Astrocyte (in vitro differentiated cells and primary cell): ENCODE measurements at regions not wholly inside any gene's neighbourhood (a gene's known extent, or its start where the extent isn't known, plus 50 kb on each side); places are given as distances from the start of the nearest gene placed in this dataset.
A peak's percentile ranks its signal among the peaks of the same experiment; 100 is the strongest.

Experiments
- DNase-seq: peaks from one replicate; pipeline ENCODE4 v3.0.0-alpha.2; 2010; ENCODE audit warnings: low read depth
- FAIRE-seq: peaks from 2 replicates; lab custom pipeline; 2011; peaks lifted over from hg19 to GRCh38; lab: Jason Lieb, UNC
- H2AFZ ChIP-seq: 2 replicates; pipeline ENCODE4 v1.6.0; 2012; ENCODE audit warnings: low read depth, low read length, inconsistent platforms
- H3K27ac ChIP-seq: 2 replicates; pipeline ENCODE4 v1.5.1; 2011; ENCODE audit warnings: low read depth, low read length, inconsistent platforms
- H3K27me3 ChIP-seq: 2 replicates; pipeline ENCODE4 v1.6.0; 2011; ENCODE audit warnings: low read length, inconsistent platforms; ENCODE audit not compliant: insufficient read depth
- H3K36me3 ChIP-seq: 2 replicates; pipeline ENCODE4 v1.5.1; 2011; ENCODE audit warnings: low read length, inconsistent platforms; ENCODE audit not compliant: insufficient read depth
- H3K4me1 ChIP-seq: 2 replicates; pipeline ENCODE4 v1.5.1; 2011; ENCODE audit warnings: low read length, inconsistent platforms; ENCODE audit not compliant: insufficient read depth
- H3K4me2 ChIP-seq: 2 replicates; pipeline ENCODE4 v1.6.0; 2012; ENCODE audit warnings: low read length, inconsistent platforms
- H3K4me3 ChIP-seq: 2 replicates; pipeline ENCODE4 v1.5.1; 2011; ENCODE audit warnings: low read depth, mild to moderate bottlenecking, low read length, inconsistent platforms; ENCODE audit not compliant: insufficient read depth
- H3K79me2 ChIP-seq: 2 replicates; pipeline ENCODE4 v1.6.0; 2012; ENCODE audit warnings: mild to moderate bottlenecking, low read length, inconsistent platforms; ENCODE audit not compliant: insufficient read depth
- H3K9ac ChIP-seq: 2 replicates; pipeline ENCODE4 v1.6.0; 2012; ENCODE audit warnings: mild to moderate bottlenecking, low read length, inconsistent platforms
- H3K9me3 ChIP-seq: 2 replicates; pipeline ENCODE4 v1.5.1; 2012; ENCODE audit warnings: low read depth, mild to moderate bottlenecking, low read length, inconsistent platforms; ENCODE audit not compliant: insufficient read depth
- H4K20me1 ChIP-seq: 2 replicates; pipeline ENCODE4 v1.6.0; 2012; ENCODE audit warnings: low read length, inconsistent platforms; ENCODE audit not compliant: insufficient read depth
- H3K27ac Mint-ChIP-seq: one replicate; pipeline ENCODE4 v1.8.0; 2021; ENCODE audit warnings: mild to moderate bottlenecking, mixed read lengths; ENCODE audit not compliant: unreplicated experiment
- H3K27me3 Mint-ChIP-seq: one replicate; pipeline ENCODE4 v1.8.0; 2021; ENCODE audit warnings: low read depth, mixed read lengths; ENCODE audit not compliant: unreplicated experiment
- H3K36me3 Mint-ChIP-seq: one replicate; pipeline ENCODE4 v1.8.0; 2021; ENCODE audit warnings: low read depth, mixed read lengths; ENCODE audit not compliant: unreplicated experiment
- H3K4me1 Mint-ChIP-seq: one replicate; pipeline ENCODE4 v1.8.0; 2021; ENCODE audit warnings: low read depth, mixed read lengths; ENCODE audit not compliant: unreplicated experiment
- H3K4me3 Mint-ChIP-seq: one replicate; pipeline ENCODE4 v1.8.0; 2021; ENCODE audit warnings: mild to moderate bottlenecking, moderate library complexity, mixed read lengths; ENCODE audit not compliant: unreplicated experiment
- H3K9me3 Mint-ChIP-seq: one replicate; pipeline ENCODE4 v1.8.0; 2021; ENCODE audit warnings: mild to moderate bottlenecking, mixed read lengths; ENCODE audit not compliant: unreplicated experiment
- CTCF ChIP-seq: IDR thresholded peaks from 2 replicates; pipeline ENCODE4 v1.5.1; 2011; ENCODE audit warnings: low read depth, mild to moderate bottlenecking, inconsistent platforms, low read length, moderate library complexity; ENCODE audit not compliant: insufficient read depth
- EZH2 ChIP-seq: IDR thresholded peaks from 2 replicates; pipeline ENCODE4 v1.6.1; 2012; ENCODE audit warnings: mild to moderate bottlenecking, low read length, inconsistent platforms; ENCODE audit not compliant: insufficient read depth

- H2AFZ ChIP-seq, result no peak overlapping the region
- H3K27ac ChIP-seq, result no peak overlapping the region
- H3K4me3 ChIP-seq, result no peak overlapping the region
- H3K36me3 ChIP-seq, result no peaks in the 10 kb centered on the region
- H4K20me1 ChIP-seq, result no peaks in the 10 kb centered on the region
- H3K4me2 ChIP-seq, result no peak overlapping the region
- no peak for DNase-seq
- H3K4me3 Mint-ChIP-seq, result no peak overlapping the region
- H3K9me3 Mint-ChIP-seq, result no peaks in the 10 kb centered on the region
- H3K27me3 ChIP-seq, result no peaks in the 10 kb centered on the region
- TF ChIP-seq CTCF, result no peak
- TF ChIP-seq EZH2, result no peak
- no peak overlapping the region for H3K27ac Mint-ChIP-seq
- no peak for FAIRE-seq
- no peaks in the 10 kb centered on the region for H3K4me1 ChIP-seq
- H3K4me1 Mint-ChIP-seq, result no peaks in the 10 kb centered on the region
- no peaks in the 10 kb centered on the region for H3K79me2 ChIP-seq
- no peaks in the 10 kb centered on the region for H3K9me3 ChIP-seq
- H3K36me3 Mint-ChIP-seq, result no peaks in the 10 kb centered on the region
- H3K9ac ChIP-seq, result no peak overlapping the region
- no peaks in the 10 kb centered on the region for H3K27me3 Mint-ChIP-seq
Measured at GRCh38 chr5:8751971-8752370, 793.9 kb downstream of the SEMA5A start.

- Histone ChIP-seq H3K4me1 (no peaks in the 10 kb centered on the region), H3K79me2 (no peaks in the 10 kb centered on the region), H3K36me3 (no peaks in the 10 kb centered on the region), H2AFZ (no peak overlapping the region), H3K9me3 (no peaks in the 10 kb centered on the region), H4K20me1 (no peaks in the 10 kb centered on the region), H3K27me3 (no peaks in the 10 kb centered on the region), H3K9ac (no peak overlapping the region), H3K4me2 (no peak overlapping the region), H3K27ac (no peak overlapping the region), H3K4me3 (no peak overlapping the region)
- FAIRE-seq, result no peak
- TF ChIP-seq EZH2 (no peak), CTCF (no peak)
- no peaks in the 10 kb centered on the region for H3K27me3 Mint-ChIP-seq
- H3K36me3 Mint-ChIP-seq, result no peaks in the 10 kb centered on the region
- no peak for DNase-seq
- no peak overlapping the region for H3K27ac Mint-ChIP-seq
- H3K9me3 Mint-ChIP-seq, result no peaks in the 10 kb centered on the region
- H3K4me3 Mint-ChIP-seq, result no peak overlapping the region
- no peaks in the 10 kb centered on the region for H3K4me1 Mint-ChIP-seq
Measured at GRCh38 chr5:8752595-8752994, 793.3 kb downstream of the SEMA5A start.

GRCh38 chr5:8756498-8757084 is 789.3 kb downstream of the SEMA5A start:
- H3K27me3 Mint-ChIP-seq, result no peaks in the 10 kb centered on the region
- no peak overlapping the region for H3K27ac Mint-ChIP-seq
- no peaks in the 10 kb centered on the region for H3K79me2 ChIP-seq
- H3K27ac ChIP-seq, result no peak overlapping the region
- FAIRE-seq (peak; percentile 86), DNase-seq (peak; percentile 29)
- H3K4me2 ChIP-seq, result no peak overlapping the region
- peak; percentile 58 for TF ChIP-seq CTCF
- no peak for TF ChIP-seq EZH2
- peaks cover 3% of the 10 kb centered on the region for H3K9me3 ChIP-seq
- H4K20me1 ChIP-seq, result no peaks in the 10 kb centered on the region
- no peaks in the 10 kb centered on the region for H3K27me3 ChIP-seq
- H3K36me3 ChIP-seq, result no peaks in the 10 kb centered on the region
- no peaks in the 10 kb centered on the region for H3K4me1 ChIP-seq
- no peak overlapping the region for H2AFZ ChIP-seq
- no peak overlapping the region for H3K4me3 Mint-ChIP-seq
- H3K4me1 Mint-ChIP-seq, result no peaks in the 10 kb centered on the region
- H3K4me3 ChIP-seq, result no peak overlapping the region
- H3K9ac ChIP-seq, result no peak overlapping the region
- H3K9me3 Mint-ChIP-seq, result peaks cover 4% of the 10 kb centered on the region
- H3K36me3 Mint-ChIP-seq, result peaks cover 4% of the 10 kb centered on the region
